ENCODE measurements at regions not wholly inside any gene's neighbourhood (a gene's known extent, or its start where the extent isn't known, plus 50 kb on each side); places are given as distances from the start of the nearest gene placed in this dataset.

DNA sequence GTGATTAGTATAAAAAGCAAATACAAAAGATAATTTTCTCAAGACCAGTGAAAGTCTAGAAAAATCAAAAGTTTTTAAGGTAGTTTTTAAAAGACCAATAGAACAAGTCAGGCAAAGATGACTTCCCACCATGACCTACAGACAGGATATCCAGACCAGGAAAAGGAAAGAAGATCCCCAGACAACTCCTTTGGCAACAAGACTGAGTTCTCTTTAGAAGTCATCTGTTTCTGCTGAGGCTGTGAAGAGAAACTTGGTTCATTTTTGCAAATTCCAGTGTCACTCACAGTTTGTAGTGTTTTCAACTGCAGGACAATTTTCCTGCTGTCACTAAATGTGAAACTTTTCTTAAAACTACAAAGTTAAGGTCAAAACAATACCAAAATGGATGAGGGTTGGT is 240.9 kb upstream of the SIX2 start:
- DNase-seq (ENCODE audit: low read depth), result no peak
- in situ Hi-C loops (cut with HindIII; ENCODE audit: low sequenced_read_pairs), result no loop called here
- TF ChIP-seq CTCF (IDR thresholded peaks at IDR 0.05; ENCODE audit: low read depth, low read length, missing control alignments), result no peak
- H3K4me3 ChIP-seq (ENCODE audit: low read depth, low read length), result no peak overlapping the region

DNA sequence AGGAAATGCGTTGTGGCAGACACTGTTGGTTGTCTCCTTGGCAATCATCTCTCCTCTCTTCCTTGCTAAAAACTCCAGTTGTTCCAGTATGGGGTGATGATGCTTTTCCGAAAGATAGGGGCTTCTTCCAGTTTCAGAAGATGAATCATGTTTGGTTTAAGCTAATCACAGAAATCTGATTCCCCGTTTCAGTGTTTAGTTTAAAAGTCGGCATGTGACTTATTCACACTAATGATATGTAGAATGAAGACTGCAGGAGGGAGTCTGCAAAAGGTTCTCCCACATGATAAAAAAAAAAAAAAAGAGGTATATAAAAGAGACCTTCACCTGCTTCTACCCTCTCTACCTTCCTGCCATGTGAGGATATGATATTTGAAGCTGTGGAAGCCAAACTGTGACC is 239.0 kb upstream of the SIX2 start:
- in situ Hi-C loops (cut with HindIII; ENCODE audit: low sequenced_read_pairs), result no loop called here
- H3K4me3 ChIP-seq (ENCODE audit: low read depth, low read length), result no peak overlapping the region
- DNase-seq (ENCODE audit: low read depth), result no peak
- TF ChIP-seq CTCF (IDR thresholded peaks at IDR 0.05; ENCODE audit: low read depth, low read length, missing control alignments), result no peak

DNA sequence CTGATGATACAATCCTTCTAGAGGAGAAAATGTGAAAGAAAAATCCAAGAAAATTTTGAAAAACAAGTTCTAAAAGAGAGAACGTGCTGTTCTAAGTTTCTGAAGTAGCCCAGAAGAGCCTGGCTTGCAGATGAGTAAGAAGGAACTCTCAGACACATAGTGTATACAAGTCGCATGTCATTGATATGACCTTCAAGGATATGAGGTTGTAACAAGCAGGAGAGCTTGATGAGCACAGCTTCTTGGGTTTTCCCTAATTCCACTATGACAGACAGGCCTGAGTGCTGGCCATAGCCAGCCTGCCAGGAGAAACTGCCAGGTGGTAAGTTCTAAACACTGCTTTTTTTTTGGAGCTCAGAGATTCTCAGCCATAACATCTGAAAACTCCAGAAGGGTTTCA is 235.7 kb upstream of the SIX2 start:
- no peak for TF ChIP-seq CTCF (IDR thresholded peaks at IDR 0.05; ENCODE audit: low read depth, low read length, missing control alignments)
- in situ Hi-C loops (cut with HindIII; ENCODE audit: low sequenced_read_pairs), result no loop called here

DNA sequence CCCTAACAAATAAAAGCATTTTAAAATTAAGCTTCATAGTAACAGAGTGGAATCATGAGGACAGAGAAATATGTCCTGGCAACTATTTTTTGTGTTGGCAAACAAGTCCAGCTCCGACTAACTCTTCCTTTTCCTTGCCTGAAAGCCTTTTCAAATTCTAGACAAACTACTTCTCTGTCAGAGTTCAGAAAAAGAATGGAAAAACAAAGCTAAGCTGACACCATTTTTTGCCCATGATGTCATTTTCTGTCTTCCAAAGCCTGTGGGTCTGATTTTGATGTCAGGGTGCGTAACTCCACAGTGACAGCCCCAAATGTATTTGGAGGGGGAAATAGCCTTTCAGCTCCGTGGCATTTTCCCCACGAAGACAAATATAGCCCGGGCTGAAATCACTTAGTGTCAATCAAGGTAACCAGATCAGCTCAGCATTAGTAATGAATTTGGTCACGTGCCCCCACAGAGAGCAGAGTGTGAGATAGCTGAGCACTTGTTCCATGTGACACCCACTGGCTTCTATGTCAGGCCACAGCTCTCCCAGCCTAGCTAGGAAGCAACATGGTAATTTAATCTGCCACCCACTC is 233.0 kb upstream of the SIX2 start:
- no peak overlapping the region for H3K4me3 ChIP-seq (ENCODE audit: low read depth, low read length)
- TF ChIP-seq CTCF (IDR thresholded peaks at IDR 0.05; ENCODE audit: low read depth, low read length, missing control alignments), result no peak
- DNase-seq (ENCODE audit: low read depth), result no peak
- in situ Hi-C loops (cut with HindIII; ENCODE audit: low sequenced_read_pairs), result no loop called here

More for the DNA sequence above, 235.7 kb upstream of the SIX2 start:
- DNase-seq (ENCODE audit: low read depth), result no peak
- H3K4me3 ChIP-seq (ENCODE audit: low read depth, low read length), result no peak overlapping the region

GRCh38 chr2:45241061-45241561 is 231.9 kb upstream of the SIX2 start:
- no peak for DNase-seq (ENCODE audit: low read depth)
- in situ Hi-C loops (cut with HindIII; ENCODE audit: low sequenced_read_pairs), result no loop called here
- no peak overlapping the region for H3K4me3 ChIP-seq (ENCODE audit: low read depth, low read length)
- TF ChIP-seq CTCF (IDR thresholded peaks at IDR 0.05; ENCODE audit: low read depth, low read length, missing control alignments), result no peak

- peak; percentile 52 for TF ChIP-seq CTCF (IDR thresholded peaks at IDR 0.05; ENCODE audit: low read depth, low read length, missing control alignments)
- in situ Hi-C loops (cut with HindIII; ENCODE audit: low sequenced_read_pairs), result no loop called here
- H3K4me3 ChIP-seq (ENCODE audit: low read depth, low read length), result no peak overlapping the region
- DNase-seq (ENCODE audit: low read depth), result peak; percentile 89
These were observed 228.7 kb upstream of the SIX2 start for GRCh38 chr2:45237850-45238542.
